H9 (cell line): ENCODE measurements at regions not wholly inside any gene's neighbourhood (a gene's known extent, or its start where the extent isn't known, plus 50 kb on each side); places are given as distances from the start of the nearest gene placed in this dataset.

Source experiments
- DNase-seq: peaks from one replicate; pipeline ENCODE4 v3.0.0-alpha.2; 2017
- H2AFZ ChIP-seq: one replicate; pipeline ENCODE4 v1.6.1; 2013; ENCODE audit warnings: mild to moderate bottlenecking, low read length, control low read depth, moderate library complexity
- H2AK5ac ChIP-seq: 2 replicates; pipeline ENCODE4 v1.6.1; 2013; ENCODE audit warnings: low read length, control low read depth, mixed read lengths; ENCODE audit not compliant: insufficient read length
- H2BK120ac ChIP-seq: one replicate; pipeline ENCODE4 v1.6.1; 2013; ENCODE audit warnings: low read depth, mild to moderate bottlenecking, low read length, control low read depth, inconsistent platforms; ENCODE audit not compliant: poor library complexity, severe bottlenecking
- H2BK12ac ChIP-seq: 2 replicates; pipeline ENCODE4 v1.6.1; 2013; ENCODE audit warnings: low read length, control low read depth, mixed read lengths, low read depth; ENCODE audit not compliant: insufficient read length
- H2BK15ac ChIP-seq: 2 replicates; pipeline ENCODE4 v1.6.1; 2013; ENCODE audit warnings: low read depth, low read length, control low read depth
- H2BK20ac ChIP-seq: one replicate; pipeline ENCODE4 v1.6.1; 2013; ENCODE audit warnings: low read depth, mild to moderate bottlenecking, low read length, control low read depth, inconsistent platforms; ENCODE audit not compliant: poor library complexity, severe bottlenecking
- H2BK5ac ChIP-seq: 2 replicates; pipeline ENCODE4 v1.6.1; 2013; ENCODE audit warnings: low read length, control low read depth, mixed read lengths; ENCODE audit not compliant: insufficient read length
- H3K14ac ChIP-seq: 2 replicates; pipeline ENCODE4 v1.6.1; 2013; ENCODE audit warnings: low read length, control low read depth; ENCODE audit not compliant: insufficient read depth
- H3K18ac ChIP-seq: 2 replicates; pipeline ENCODE4 v1.6.1; 2013; ENCODE audit warnings: low read depth, mild to moderate bottlenecking, mixed read lengths, low read length, control low read depth; ENCODE audit not compliant: insufficient read length
- H3K23ac ChIP-seq: 2 replicates; pipeline ENCODE4 v1.6.1; 2013; ENCODE audit warnings: low read length, control low read depth, mixed read lengths, low read depth; ENCODE audit not compliant: insufficient read length
- H3K23me2 ChIP-seq: 2 replicates; pipeline ENCODE4 v1.6.1; 2013; ENCODE audit warnings: low read depth, mild to moderate bottlenecking, mixed read lengths, low read length, control low read depth; ENCODE audit not compliant: insufficient read length, poor library complexity, severe bottlenecking
- H3K27ac ChIP-seq: 2 replicates; pipeline ENCODE4 v1.5.1; 2013; ENCODE audit warnings: low read length, control low read depth, mixed read lengths, low read depth; ENCODE audit not compliant: insufficient read length
- H3K27me3 ChIP-seq: 2 replicates; pipeline ENCODE4 v1.6.1; 2013; ENCODE audit warnings: low read length, control low read depth, inconsistent platforms; ENCODE audit not compliant: insufficient read depth
- H3K4ac ChIP-seq: 2 replicates; pipeline ENCODE4 v1.6.1; 2013; ENCODE audit warnings: low read depth, mild to moderate bottlenecking, control low read depth, inconsistent platforms, low read length, moderate library complexity
- H3K4me1 ChIP-seq: 2 replicates; pipeline ENCODE4 v1.6.1; 2013; ENCODE audit warnings: low read length, control low read depth, inconsistent platforms; ENCODE audit not compliant: insufficient read depth
- H3K4me2 ChIP-seq: 2 replicates; pipeline ENCODE4 v1.6.1; 2013; ENCODE audit warnings: low read length, control low read depth, mixed read lengths; ENCODE audit not compliant: insufficient read length, insufficient read depth
- H3K56ac ChIP-seq: 2 replicates; pipeline ENCODE4 v1.6.1; 2013; ENCODE audit warnings: low read depth, mild to moderate bottlenecking, mixed read lengths, low read length, control low read depth; ENCODE audit not compliant: insufficient read length
- H3K79me1 ChIP-seq: 2 replicates; pipeline ENCODE4 v1.6.1; 2013; ENCODE audit warnings: low read depth, mild to moderate bottlenecking, moderate library complexity, low read length, control low read depth, inconsistent platforms; ENCODE audit not compliant: insufficient read depth, poor library complexity, severe bottlenecking
- H3K79me2 ChIP-seq: 2 replicates; pipeline ENCODE4 v1.6.1; 2013; ENCODE audit warnings: low read length, control low read depth, inconsistent platforms; ENCODE audit not compliant: insufficient read depth
- H3K9ac ChIP-seq: 2 replicates; pipeline ENCODE4 v1.6.1; 2013; ENCODE audit warnings: low read length, control low read depth, mixed read lengths; ENCODE audit not compliant: insufficient read length; ENCODE audit errors: extremely low read depth
- H3K9me3 ChIP-seq: one replicate; pipeline ENCODE4 v1.6.1; 2013; ENCODE audit warnings: low read depth, low read length, inconsistent platforms; ENCODE audit not compliant: control insufficient read depth
- H3T11ph ChIP-seq: one replicate; pipeline ENCODE4 v1.6.1; 2013; ENCODE audit warnings: mild to moderate bottlenecking, low read length, control low read depth, inconsistent platforms
- H4K20me1 ChIP-seq: one replicate; pipeline ENCODE4 v1.6.1; 2013; ENCODE audit not compliant: control insufficient read depth, insufficient read length, insufficient read depth
- H4K5ac ChIP-seq: 2 replicates; pipeline ENCODE4 v1.6.1; 2013; ENCODE audit warnings: low read depth, mild to moderate bottlenecking, mixed read lengths, low read length, control low read depth; ENCODE audit not compliant: insufficient read length
- H4K8ac ChIP-seq: replicated peaks from 2 replicates; pipeline ENCODE4 v1.6.1; 2013; ENCODE audit warnings: low read length, control low read depth, mixed read lengths, low read depth; ENCODE audit not compliant: insufficient read length
- H4K91ac ChIP-seq: 2 replicates; pipeline ENCODE4 v1.6.1; 2013; ENCODE audit warnings: low read depth, mild to moderate bottlenecking, moderate library complexity, mixed read lengths, low read length, control low read depth; ENCODE audit not compliant: insufficient read length
- H3K27ac Mint-ChIP-seq, 3 experiments: 2 replicates in 2 of 3; 3 replicates in 1 of 3; pipeline ENCODE4 v1.8.0; 2020 to 2021; ENCODE audit warnings: mixed read lengths in 3 of 3, mild to moderate bottlenecking in 1 of 3, moderate library complexity in 1 of 3
- H3K27me3 Mint-ChIP-seq: 2 replicates; pipeline ENCODE4 v1.8.0; 2021; ENCODE audit warnings: low read depth, mild to moderate bottlenecking, moderate library complexity, mixed read lengths
- H3K36me3 Mint-ChIP-seq, 3 experiments: 2 replicates in 2 of 3; 3 replicates in 1 of 3; pipeline ENCODE4 v1.8.0; 2020 to 2021; ENCODE audit warnings: low read depth in 3 of 3, mixed read lengths in 3 of 3; ENCODE audit not compliant: insufficient read depth in 1 of 3
- H3K4me1 Mint-ChIP-seq, 2 experiments: 2 replicates each; pipeline ENCODE4 v1.8.0; 2020; ENCODE audit warnings: mixed read lengths in 2 of 2
- H3K4me3 Mint-ChIP-seq, 2 experiments: 2 replicates in 1 of 2; 3 replicates in 1 of 2; pipeline ENCODE4 v1.8.0; 2020 to 2021; ENCODE audit warnings: mild to moderate bottlenecking in 2 of 2, mixed read lengths in 2 of 2, moderate library complexity in 1 of 2
- H3K9me3 Mint-ChIP-seq, 2 experiments: 2 replicates in 1 of 2; 3 replicates in 1 of 2; pipeline ENCODE4 v1.8.0; 2020; ENCODE audit warnings: mild to moderate bottlenecking in 2 of 2, mixed read lengths in 2 of 2, moderate library complexity in 1 of 2
- CTCF ChIP-seq: fragments of 200-600 bp; sonication (generic); conservative IDR thresholded peaks from 3 replicates; pipeline ENCODE4 v1.8.0; 2021; ENCODE audit warnings: antibody characterized with exemption, mild to moderate bottlenecking
- WGBS: extraction: QIAGEN DNeasy Blood & Tissue Kit; methylation state at CpG from one replicate; pipeline ENCODE4 v1.1.7; 2013; ENCODE audit warnings: missing lambda C conversion rate, low lambda C conversion rate, mixed read lengths; ENCODE audit not compliant: insufficient read length; ENCODE audit errors: extremely low coverage; 5-methylcytosine and 5-hydroxymethylcytosine counted together

- H2AK5ac ChIP-seq, result no peak overlapping the region
- H3K23me2 ChIP-seq, result no peaks in the 10 kb centered on the region
- no peak overlapping the region for H3K18ac ChIP-seq
- no peak overlapping the region for H2BK20ac ChIP-seq
- H2BK5ac ChIP-seq, result no peak overlapping the region
- H2BK12ac ChIP-seq, result no peak overlapping the region
- no peak overlapping the region for H3T11ph ChIP-seq
- H3K27me3 ChIP-seq, result no peaks in the 10 kb centered on the region
- H3K14ac ChIP-seq, result no peak overlapping the region
- H4K5ac ChIP-seq, result no peak overlapping the region
- no peak for TF ChIP-seq CTCF
- Mint-ChIP-seq H3K27me3 (peaks cover 22% of the 10 kb centered on the region), H3K4me3 (no peak overlapping the region), H3K9me3 (no peaks in the 10 kb centered on the region), H3K27ac (no peak overlapping the region), H3K36me3 (no peaks in the 10 kb centered on the region), H3K4me1 (peaks cover 17 to 26% of the 10 kb centered on the region in 2 experiments)
- H3K79me2 ChIP-seq, result no peaks in the 10 kb centered on the region
- no peak overlapping the region for H4K91ac ChIP-seq
- no peak overlapping the region for H3K56ac ChIP-seq
- no peak for DNase-seq
- no peak overlapping the region for H2AFZ ChIP-seq
- H2BK120ac ChIP-seq, result no peak overlapping the region
- no peaks in the 10 kb centered on the region for H3K4me1 ChIP-seq
- no CpG with 5 or more reads among the region's 5 CpGs for WGBS
- no peak overlapping the region for H3K27ac ChIP-seq
- no peak overlapping the region for H3K23ac ChIP-seq
- H2BK15ac ChIP-seq, result no peak overlapping the region
- no peak overlapping the region for H3K9ac ChIP-seq
- no peak overlapping the region for H4K8ac ChIP-seq
- H3K4ac ChIP-seq, result no peak overlapping the region
- H3K9me3 ChIP-seq, result no peaks in the 10 kb centered on the region
- H3K4me2 ChIP-seq, result no peak overlapping the region
- H4K20me1 ChIP-seq, result no peaks in the 10 kb centered on the region
- H3K79me1 ChIP-seq, result no peaks in the 10 kb centered on the region
Measured at GRCh38 chr1:5475572-5475971, 516.7 kb downstream of the NPHP4 start.
